ENCODE measurements at regions not wholly inside any gene's neighbourhood (a gene's known extent, or its start where the extent isn't known, plus 50 kb on each side); places are given as distances from the start of the nearest gene placed in this dataset.

DNA sequence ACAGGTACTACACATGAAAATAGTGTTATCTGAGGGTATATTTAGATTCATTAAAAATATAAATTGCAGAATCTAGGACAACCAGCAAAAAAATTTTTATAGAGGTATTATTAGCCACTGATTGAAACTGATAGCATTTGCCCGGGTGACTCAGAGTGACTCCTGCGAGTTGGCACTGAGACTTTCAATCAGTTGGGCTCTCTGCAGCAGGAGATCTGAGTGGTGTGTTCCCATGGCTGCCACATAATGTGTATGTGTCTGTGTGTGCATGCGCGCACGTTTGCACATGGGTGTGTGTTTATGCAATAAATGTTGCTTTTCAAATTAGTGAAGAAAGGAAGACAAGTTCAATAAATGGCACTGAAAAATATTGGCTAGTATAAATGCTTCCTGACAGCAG lies 100.1 kb upstream of the MRPS30 start:
- TF ChIP-seq, protein P1, sequence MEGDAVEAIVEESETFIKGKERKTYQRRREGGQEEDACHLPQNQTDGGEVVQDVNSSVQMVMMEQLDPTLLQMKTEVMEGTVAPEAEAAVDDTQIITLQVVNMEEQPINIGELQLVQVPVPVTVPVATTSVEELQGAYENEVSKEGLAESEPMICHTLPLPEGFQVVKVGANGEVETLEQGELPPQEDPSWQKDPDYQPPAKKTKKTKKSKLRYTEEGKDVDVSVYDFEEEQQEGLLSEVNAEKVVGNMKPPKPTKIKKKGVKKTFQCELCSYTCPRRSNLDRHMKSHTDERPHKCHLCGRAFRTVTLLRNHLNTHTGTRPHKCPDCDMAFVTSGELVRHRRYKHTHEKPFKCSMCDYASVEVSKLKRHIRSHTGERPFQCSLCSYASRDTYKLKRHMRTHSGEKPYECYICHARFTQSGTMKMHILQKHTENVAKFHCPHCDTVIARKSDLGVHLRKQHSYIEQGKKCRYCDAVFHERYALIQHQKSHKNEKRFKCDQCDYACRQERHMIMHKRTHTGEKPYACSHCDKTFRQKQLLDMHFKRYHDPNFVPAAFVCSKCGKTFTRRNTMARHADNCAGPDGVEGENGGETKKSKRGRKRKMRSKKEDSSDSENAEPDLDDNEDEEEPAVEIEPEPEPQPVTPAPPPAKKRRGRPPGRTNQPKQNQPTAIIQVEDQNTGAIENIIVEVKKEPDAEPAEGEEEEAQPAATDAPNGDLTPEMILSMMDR (IDR thresholded peaks at IDR 0.05) = no peak
- no peak for TF ChIP-seq POLR2AphosphoS5 (IDR thresholded peaks at IDR 0.05)
- no peak for TF ChIP-seq POLR2A (IDR thresholded peaks at IDR 0.05)

Measured in prostate gland (tissue), 2 donors.